Thyroid gland (tissue), 4 donors: ENCODE measurements at regions not wholly inside any gene's neighbourhood (a gene's known extent, or its start where the extent isn't known, plus 50 kb on each side); places are given as distances from the start of the nearest gene placed in this dataset.

Experiments
- CTCF ChIP-seq, 6 experiments: fragments of 200-600 bp in 3 of 6; fragments of 450-650 bp in 3 of 6; sonication (generic) in 3 of 6; IDR thresholded peaks; one replicate each; pipeline ENCODE4 v1.5.1; 2016 to 2019; ENCODE audit warnings: antibody characterized with exemption in 6 of 6, mild to moderate bottlenecking in 2 of 6, inconsistent platforms in 1 of 6, moderate library complexity in 1 of 6
- POLR2A ChIP-seq, 2 donors: fragments of 450-650 bp; IDR thresholded peaks; one replicate each; pipeline ENCODE4 v1.6.1; 2017; ENCODE audit warnings: antibody characterized with exemption in 2 of 2, mild to moderate bottlenecking in 2 of 2, moderate library complexity in 1 of 2

- TF ChIP-seq POLR2A (IDR thresholded peaks at IDR 0.05) (no peak), CTCF (IDR thresholded peaks at IDR 0.05) (no peak)
Observed at GRCh38 chrX:140422501-140422900, 82.4 kb downstream of the SOX3 start.
